Cardiac muscle cell (in vitro differentiated cells and primary cell): ENCODE measurements at regions not wholly inside any gene's neighbourhood (a gene's known extent, or its start where the extent isn't known, plus 50 kb on each side); places are given as distances from the start of the nearest gene placed in this dataset.
A peak's percentile ranks its signal among the peaks of the same experiment; 100 is the strongest.

Experiments
- DNase-seq, 2 donors: peaks; one replicate each; pipeline versions ENCODE4 v3.0.0 to v3.0.0-alpha.2; 2010 to 2017; ENCODE audit warnings: low read depth in 1 of 2, low spot score in 1 of 2
- H3K27ac ChIP-seq: fragments of 200-600 bp; sonication (generic); 2 replicates; pipeline ENCODE4 v1.5.1; 2016
- H3K27me3 ChIP-seq: fragments of 200-600 bp; sonication (generic); 2 replicates; pipeline ENCODE4 v1.6.0; 2016; ENCODE audit warnings: control low read depth
- H3K36me3 ChIP-seq: fragments of 200-600 bp; sonication (generic); 2 replicates; pipeline ENCODE4 v1.5.1; 2016; ENCODE audit warnings: control low read depth
- H3K4me1 ChIP-seq: fragments of 200-600 bp; sonication (generic); 2 replicates; pipeline ENCODE4 v1.8.1; 2017; ENCODE audit warnings: low read depth, mild to moderate bottlenecking, mixed run types
- H3K4me3 ChIP-seq: fragments of 200-600 bp; sonication (generic); 2 replicates; pipeline ENCODE4 v1.5.1; 2016; ENCODE audit warnings: mild to moderate bottlenecking
- H3K9me3 ChIP-seq: fragments of 200-600 bp; sonication (generic); 2 replicates; pipeline ENCODE4 v1.5.1; 2017; ENCODE audit warnings: low read depth, mild to moderate bottlenecking, control low read depth
- CTCF ChIP-seq: IDR thresholded peaks from 2 replicates; pipeline ENCODE4 v1.5.1; 2012; ENCODE audit warnings: low read depth, mild to moderate bottlenecking, low read length

GRCh38 chr1:29382851-29383745 is 146.8 kb downstream of the PTPRU start:
- no peaks in the 10 kb centered on the region for H3K27me3 ChIP-seq
- no peak overlapping the region for H3K4me3 ChIP-seq
- no peak overlapping the region for H3K27ac ChIP-seq
- H3K36me3 ChIP-seq: no peaks in the 10 kb centered on the region
- H3K9me3 ChIP-seq: no peaks in the 10 kb centered on the region
- no peak for DNase-seq
- H3K4me1 ChIP-seq: no peaks in the 10 kb centered on the region
- TF ChIP-seq CTCF: no peak

- H3K9me3 ChIP-seq: no peaks in the 10 kb centered on the region
- no peak overlapping the region for H3K27ac ChIP-seq
- no peaks in the 10 kb centered on the region for H3K27me3 ChIP-seq
- no peaks in the 10 kb centered on the region for H3K4me1 ChIP-seq
- no peak overlapping the region for H3K4me3 ChIP-seq
- no peaks in the 10 kb centered on the region for H3K36me3 ChIP-seq
- no peak for TF ChIP-seq CTCF
- no peak for DNase-seq
These were observed 145.1 kb downstream of the PTPRU start for GRCh38 chr1:29381426-29381825.

GRCh38 chr1:29380532-29380931 is 144.2 kb downstream of the PTPRU start:
- TF ChIP-seq CTCF: no peak
- no peak overlapping the region for H3K27ac ChIP-seq

DNA sequence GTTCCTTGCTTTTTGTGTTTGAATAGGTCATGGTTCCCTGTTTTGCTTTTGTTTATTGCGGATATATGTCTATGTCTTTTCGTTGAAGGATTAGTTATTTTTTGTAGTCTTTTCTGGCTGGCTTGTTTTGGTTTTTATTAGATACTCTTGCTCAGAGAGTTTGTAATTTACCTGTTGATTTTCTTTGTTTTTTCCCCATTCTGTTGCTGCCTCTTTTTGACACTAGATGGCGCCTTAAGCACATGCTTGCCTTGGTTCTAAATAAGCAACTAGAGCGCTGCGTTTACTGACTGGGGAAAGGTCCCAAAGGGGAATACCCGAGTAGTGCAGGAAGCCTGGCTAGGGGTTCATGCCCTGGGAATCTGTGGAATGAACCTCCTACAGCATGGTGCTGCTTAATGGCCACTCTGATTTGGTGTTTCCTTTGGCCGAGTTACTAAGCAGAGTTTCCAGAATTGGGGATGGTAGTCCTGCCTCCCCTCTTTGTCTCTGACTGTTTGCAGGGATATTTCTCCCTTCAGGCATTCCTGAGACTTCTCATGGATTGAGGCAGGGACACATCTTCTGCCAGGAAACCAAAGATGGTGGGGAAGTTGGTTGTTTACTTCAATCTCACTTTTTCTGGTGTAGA is 143.2 kb downstream of the PTPRU start:
- Histone ChIP-seq H3K4me3 (no peak overlapping the region), H3K4me1 (no peaks in the 10 kb centered on the region), H3K27me3 (no peaks in the 10 kb centered on the region), H3K9me3 (no peaks in the 10 kb centered on the region), H3K27ac (no peak overlapping the region), H3K36me3 (no peaks in the 10 kb centered on the region)
- TF ChIP-seq CTCF: peak; percentile 58
- DNase-seq: peak in 1 of 2 donors; percentile 48

More at GRCh38 chr1:29380532-29380931, 144.2 kb downstream of the PTPRU start:
- no peaks in the 10 kb centered on the region for H3K27me3 ChIP-seq
- no peaks in the 10 kb centered on the region for H3K36me3 ChIP-seq
- no peaks in the 10 kb centered on the region for H3K9me3 ChIP-seq
- no peak overlapping the region for H3K4me3 ChIP-seq
- H3K4me1 ChIP-seq: no peaks in the 10 kb centered on the region
- no peak for DNase-seq
